Lower leg skin (tissue), 3 donors: ENCODE measurements at regions not wholly inside any gene's neighbourhood (a gene's known extent, or its start where the extent isn't known, plus 50 kb on each side); places are given as distances from the start of the nearest gene placed in this dataset.

ENCODE experiments used
- POLR2A ChIP-seq, 2 donors: fragments of 450-650 bp; IDR thresholded peaks; one replicate each; pipeline ENCODE4 v1.6.1; 2016 to 2017; ENCODE audit warnings: antibody characterized with exemption in 2 of 2, mild to moderate bottlenecking in 1 of 2, moderate library complexity in 1 of 2
- TF ChIP-seq, protein P1 (sequence below), 3 donors: fragments of 450-650 bp; IDR thresholded peaks; one replicate each; pipeline ENCODE4 v1.5.1; 2016; ENCODE audit warnings: antibody characterized with exemption in 3 of 3, mild to moderate bottlenecking in 3 of 3, moderate library complexity in 2 of 3

- TF ChIP-seq, protein P1, sequence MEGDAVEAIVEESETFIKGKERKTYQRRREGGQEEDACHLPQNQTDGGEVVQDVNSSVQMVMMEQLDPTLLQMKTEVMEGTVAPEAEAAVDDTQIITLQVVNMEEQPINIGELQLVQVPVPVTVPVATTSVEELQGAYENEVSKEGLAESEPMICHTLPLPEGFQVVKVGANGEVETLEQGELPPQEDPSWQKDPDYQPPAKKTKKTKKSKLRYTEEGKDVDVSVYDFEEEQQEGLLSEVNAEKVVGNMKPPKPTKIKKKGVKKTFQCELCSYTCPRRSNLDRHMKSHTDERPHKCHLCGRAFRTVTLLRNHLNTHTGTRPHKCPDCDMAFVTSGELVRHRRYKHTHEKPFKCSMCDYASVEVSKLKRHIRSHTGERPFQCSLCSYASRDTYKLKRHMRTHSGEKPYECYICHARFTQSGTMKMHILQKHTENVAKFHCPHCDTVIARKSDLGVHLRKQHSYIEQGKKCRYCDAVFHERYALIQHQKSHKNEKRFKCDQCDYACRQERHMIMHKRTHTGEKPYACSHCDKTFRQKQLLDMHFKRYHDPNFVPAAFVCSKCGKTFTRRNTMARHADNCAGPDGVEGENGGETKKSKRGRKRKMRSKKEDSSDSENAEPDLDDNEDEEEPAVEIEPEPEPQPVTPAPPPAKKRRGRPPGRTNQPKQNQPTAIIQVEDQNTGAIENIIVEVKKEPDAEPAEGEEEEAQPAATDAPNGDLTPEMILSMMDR (IDR thresholded peaks at IDR 0.05), result no peak
- no peak for TF ChIP-seq POLR2A (IDR thresholded peaks at IDR 0.05)
These were observed 946.4 kb upstream of the PTPRD start for GRCh38 chr9:11559001-11559776.
